NCI-H524 (cell line): ENCODE measurements at regions not wholly inside any gene's neighbourhood (a gene's known extent, or its start where the extent isn't known, plus 50 kb on each side); places are given as distances from the start of the nearest gene placed in this dataset.

ENCODE experiments used
- DNase-seq, 2 experiments: peaks; one replicate each; lab custom pipeline; 2025; lab: John Stamatoyannopoulos, UW

- DNase-seq, result no peak
These were observed 267.8 kb upstream of the NXPH2 start for GRCh38 chr2:139048017-139048416.

- DNase-seq, result no peak
These were observed 265.3 kb upstream of the NXPH2 start for GRCh38 chr2:139045524-139045923.

- DNase-seq, result no peak
These were observed 253.9 kb upstream of the NXPH2 start for GRCh38 chr2:139034064-139034463.

- no peak for DNase-seq
These were observed 253.1 kb upstream of the NXPH2 start for GRCh38 chr2:139033300-139033699.

- DNase-seq, result peak; percentile 12 to 68
These were observed 251.5 kb upstream of the NXPH2 start for GRCh38 chr2:139031722-139032121.

- no peak for DNase-seq
These were observed 240.1 kb upstream of the NXPH2 start for GRCh38 chr2:139020287-139020686.

GRCh38 chr2:139018252-139018651, 238.1 kb upstream of the NXPH2 start:
- DNase-seq, result no peak

- DNase-seq, result no peak
These were observed 226.9 kb upstream of the NXPH2 start for GRCh38 chr2:139007130-139007529.

GRCh38 chr2:139000131-139000785, 220.1 kb upstream of the NXPH2 start:
- no peak for DNase-seq

GRCh38 chr2:138997856-138998517, 217.8 kb upstream of the NXPH2 start:
- DNase-seq, result no peak

GRCh38 chr2:138997346-138997745, 217.2 kb upstream of the NXPH2 start:
- DNase-seq, result no peak

GRCh38 chr2:138994502-138994901, 214.3 kb upstream of the NXPH2 start:
- DNase-seq, result peak in 1 of 2 experiments; percentile 27

- no peak for DNase-seq
These were observed 205.7 kb upstream of the NXPH2 start for GRCh38 chr2:138985881-138986280.

- peak; percentile 84 to 96 for DNase-seq
These were observed 199.1 kb upstream of the NXPH2 start for GRCh38 chr2:138979131-138979785.

GRCh38 chr2:138974651-138975050, 194.5 kb upstream of the NXPH2 start:
- no peak for DNase-seq

- DNase-seq, result no peak
These were observed 184.2 kb upstream of the NXPH2 start for GRCh38 chr2:138964418-138964817.

- DNase-seq, result no peak
These were observed 182.5 kb upstream of the NXPH2 start for GRCh38 chr2:138962686-138963085.

- DNase-seq, result no peak
These were observed 180.0 kb upstream of the NXPH2 start for GRCh38 chr2:138960191-138960590.

- peak; percentile 23 to 71 for DNase-seq
These were observed 178.8 kb upstream of the NXPH2 start for GRCh38 chr2:138959031-138959430.

- peak in 1 of 2 experiments; percentile 5 for DNase-seq
These were observed 175.9 kb upstream of the NXPH2 start for GRCh38 chr2:138956116-138956515.

- no peak for DNase-seq
These were observed 170.3 kb upstream of the NXPH2 start for GRCh38 chr2:138950486-138950885.

GRCh38 chr2:138949517-138949916, 169.3 kb upstream of the NXPH2 start:
- no peak for DNase-seq

GRCh38 chr2:138948070-138948539, 167.9 kb upstream of the NXPH2 start:
- no peak for DNase-seq
